ENCODE measurements at regions not wholly inside any gene's neighbourhood (a gene's known extent, or its start where the extent isn't known, plus 50 kb on each side); places are given as distances from the start of the nearest gene placed in this dataset.

DNA sequence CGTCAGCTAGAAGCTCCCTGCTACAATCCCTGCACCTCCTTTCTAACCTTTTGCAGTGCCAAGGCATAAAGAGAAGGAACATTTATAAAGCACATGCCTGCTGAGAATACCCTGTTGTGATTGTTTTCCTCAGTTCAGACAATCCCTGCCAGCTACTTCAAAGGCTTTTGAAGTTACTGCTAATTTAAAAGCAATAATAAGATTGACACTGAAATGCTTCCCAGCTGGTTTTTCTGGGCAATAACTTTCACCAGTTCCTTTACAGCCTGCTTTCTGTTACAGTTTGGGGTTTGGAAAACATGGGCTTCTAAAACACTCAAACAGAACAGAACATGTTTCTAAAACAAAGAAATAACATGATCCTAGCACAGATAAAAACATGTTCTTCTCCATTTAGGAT lies 232.3 kb upstream of the CPEB2 start:
- H3K27ac ChIP-seq = no peak overlapping the region

DNA sequence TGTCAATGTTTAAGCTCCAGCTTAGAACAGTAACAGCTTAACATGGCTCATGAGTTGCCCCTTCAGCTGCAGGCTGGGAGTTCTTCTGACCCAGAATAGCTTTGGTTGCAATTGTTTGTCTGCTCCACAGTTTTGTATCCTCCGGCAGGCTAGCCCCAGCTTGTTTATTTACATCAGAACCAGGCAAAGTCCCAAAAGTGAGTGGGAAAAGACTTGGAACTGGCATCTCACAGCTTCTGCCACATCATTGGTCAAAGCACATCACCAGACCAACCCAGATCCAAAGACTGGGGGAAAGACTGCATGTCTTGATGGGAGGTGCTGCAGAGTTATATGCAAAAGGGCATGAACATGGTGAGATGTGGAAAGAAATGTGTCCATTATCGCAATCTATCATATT lies 231.2 kb upstream of the CPEB2 start:
- no peak overlapping the region for H3K27ac ChIP-seq
- no peak overlapping the region for H3K4me3 ChIP-seq
- DNase-seq (ENCODE audit: low spot score) = no peak
- TF ChIP-seq, protein P1, sequence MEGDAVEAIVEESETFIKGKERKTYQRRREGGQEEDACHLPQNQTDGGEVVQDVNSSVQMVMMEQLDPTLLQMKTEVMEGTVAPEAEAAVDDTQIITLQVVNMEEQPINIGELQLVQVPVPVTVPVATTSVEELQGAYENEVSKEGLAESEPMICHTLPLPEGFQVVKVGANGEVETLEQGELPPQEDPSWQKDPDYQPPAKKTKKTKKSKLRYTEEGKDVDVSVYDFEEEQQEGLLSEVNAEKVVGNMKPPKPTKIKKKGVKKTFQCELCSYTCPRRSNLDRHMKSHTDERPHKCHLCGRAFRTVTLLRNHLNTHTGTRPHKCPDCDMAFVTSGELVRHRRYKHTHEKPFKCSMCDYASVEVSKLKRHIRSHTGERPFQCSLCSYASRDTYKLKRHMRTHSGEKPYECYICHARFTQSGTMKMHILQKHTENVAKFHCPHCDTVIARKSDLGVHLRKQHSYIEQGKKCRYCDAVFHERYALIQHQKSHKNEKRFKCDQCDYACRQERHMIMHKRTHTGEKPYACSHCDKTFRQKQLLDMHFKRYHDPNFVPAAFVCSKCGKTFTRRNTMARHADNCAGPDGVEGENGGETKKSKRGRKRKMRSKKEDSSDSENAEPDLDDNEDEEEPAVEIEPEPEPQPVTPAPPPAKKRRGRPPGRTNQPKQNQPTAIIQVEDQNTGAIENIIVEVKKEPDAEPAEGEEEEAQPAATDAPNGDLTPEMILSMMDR (IDR thresholded peaks at IDR 0.05) = no peak

More for the DNA sequence above, 232.3 kb upstream of the CPEB2 start:
- TF ChIP-seq, protein P1 (IDR thresholded peaks at IDR 0.05) = no peak
- DNase-seq (ENCODE audit: low spot score) = no peak
- H3K4me3 ChIP-seq = no peak overlapping the region

DNA sequence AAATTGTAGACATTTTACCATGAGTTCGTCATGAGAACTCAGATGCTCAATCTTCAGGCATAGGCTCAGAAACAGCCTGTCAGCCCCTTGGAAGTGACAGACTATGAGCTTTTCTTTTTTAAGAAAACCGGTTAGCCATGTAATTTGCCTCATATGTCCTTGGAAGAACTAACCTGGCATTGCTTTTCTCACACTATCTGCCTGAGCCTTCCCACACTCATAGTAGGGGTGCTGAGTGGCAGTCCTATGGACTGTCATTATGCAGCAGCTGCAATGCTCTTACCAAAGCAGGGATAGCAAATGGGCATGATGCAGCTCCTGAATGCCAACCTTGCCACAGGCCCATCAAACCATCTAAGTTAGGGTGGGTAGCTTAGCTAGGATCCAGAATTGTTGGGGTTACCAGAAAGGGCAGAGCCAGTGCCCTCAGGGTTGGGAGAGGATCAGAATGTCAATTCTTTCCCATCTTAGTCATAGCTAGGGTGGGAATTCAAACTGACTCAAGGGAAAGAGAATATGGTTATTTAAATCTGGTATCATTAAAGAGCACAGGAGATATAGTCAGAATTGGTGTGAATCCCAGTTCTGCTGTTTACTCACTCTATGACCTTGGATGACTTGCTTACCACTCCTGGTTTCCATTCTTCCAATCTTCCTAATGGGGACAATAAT lies 230.6 kb upstream of the CPEB2 start:
- Histone ChIP-seq H3K27ac (no peak overlapping the region), H3K4me3 (no peak overlapping the region)
- DNase-seq (ENCODE audit: low spot score) = no peak
- TF ChIP-seq, protein P1 (IDR thresholded peaks at IDR 0.05) = no peak

DNA sequence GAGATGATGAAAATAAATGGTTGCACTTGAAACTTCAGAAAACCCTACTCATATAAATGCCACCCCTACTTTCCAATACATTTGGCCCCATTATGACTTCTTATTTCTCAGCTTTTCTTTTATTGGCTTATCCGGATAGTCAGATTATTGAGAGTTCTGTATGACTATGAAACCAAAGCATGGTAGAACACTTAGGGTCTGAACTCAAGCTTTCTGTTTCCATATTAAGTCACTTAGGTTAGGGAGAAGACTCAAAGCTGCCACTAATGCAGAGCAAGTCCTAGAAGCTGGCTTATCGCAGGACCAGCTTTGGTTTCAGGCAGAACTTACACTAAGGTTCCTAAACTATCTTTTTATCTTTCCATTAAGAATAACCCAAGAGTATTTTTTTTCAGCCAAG lies 229.9 kb upstream of the CPEB2 start:
- TF ChIP-seq, protein P1 (IDR thresholded peaks at IDR 0.05) = no peak
- Histone ChIP-seq H3K4me3 (no peak overlapping the region), H3K27ac (no peak overlapping the region)
- DNase-seq (ENCODE audit: low spot score) = no peak

DNA sequence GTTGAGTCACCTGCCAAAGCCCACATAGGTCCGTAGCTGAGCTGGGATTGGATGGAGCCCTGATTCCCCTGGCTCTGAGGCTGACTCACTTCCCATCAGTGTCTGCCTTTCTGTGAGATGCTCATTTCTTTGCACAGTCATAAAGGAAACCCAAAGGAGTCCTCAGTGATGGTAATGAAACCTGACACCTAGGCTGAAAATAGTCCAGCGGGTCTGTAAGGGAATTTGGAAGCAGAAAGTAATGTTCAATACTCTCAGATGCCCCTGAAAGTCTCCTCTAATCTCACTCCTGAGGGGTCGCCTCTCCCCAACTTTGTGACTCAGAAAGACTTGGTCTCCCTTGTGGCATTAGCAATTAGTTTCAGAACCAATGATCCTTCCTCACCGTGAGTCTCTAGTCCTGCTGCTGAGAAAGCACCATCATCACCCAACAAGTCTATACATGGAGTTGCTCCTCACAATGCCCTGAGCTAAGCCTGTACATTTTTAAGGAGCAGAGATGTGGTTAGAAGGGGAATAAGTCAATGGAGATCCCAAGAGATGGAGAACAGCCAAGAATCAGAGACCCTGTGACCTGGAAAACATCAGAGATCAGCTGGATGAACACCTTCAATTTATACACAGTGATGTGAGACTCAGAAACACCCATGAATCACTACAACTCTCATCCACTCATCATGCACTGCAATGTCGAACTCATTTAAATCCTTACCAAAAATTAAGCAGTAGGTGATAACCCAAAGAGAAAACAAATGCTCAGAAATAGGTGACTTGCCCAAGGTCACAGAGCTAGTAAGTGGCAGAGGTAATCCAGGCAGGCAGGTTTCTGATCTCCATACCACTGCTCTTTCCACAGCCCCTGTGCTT lies 219.0 kb upstream of the CPEB2 start:
- no peak overlapping the region for H3K27ac ChIP-seq
- DNase-seq (ENCODE audit: low spot score) = no peak
- no peak overlapping the region for H3K4me3 ChIP-seq
- TF ChIP-seq, protein P1 (IDR thresholded peaks at IDR 0.05) = no peak

DNA sequence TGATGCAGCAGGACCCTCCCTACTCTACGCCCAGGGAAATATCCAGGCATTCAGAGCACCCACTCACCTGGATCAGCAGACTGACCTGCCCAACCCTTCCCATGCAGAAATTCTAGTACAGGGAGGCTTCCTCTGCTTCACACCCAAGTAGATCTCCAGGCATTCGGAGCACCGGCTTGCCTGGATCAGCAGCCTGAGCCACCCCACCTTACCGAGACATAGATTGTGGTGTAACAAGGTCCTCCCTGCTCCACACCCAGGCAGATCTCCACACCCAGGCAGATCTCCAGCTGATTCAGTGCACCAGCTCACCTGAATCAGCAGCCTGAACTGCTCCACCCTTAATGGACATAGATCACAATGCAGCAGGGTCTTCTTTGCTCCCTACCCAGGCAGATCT lies 215.1 kb upstream of the CPEB2 start:
- H3K27ac ChIP-seq = no peak overlapping the region
- no peak overlapping the region for H3K4me3 ChIP-seq
- TF ChIP-seq, protein P1 (IDR thresholded peaks at IDR 0.05) = no peak
- no peak for DNase-seq (ENCODE audit: low spot score)

DNA sequence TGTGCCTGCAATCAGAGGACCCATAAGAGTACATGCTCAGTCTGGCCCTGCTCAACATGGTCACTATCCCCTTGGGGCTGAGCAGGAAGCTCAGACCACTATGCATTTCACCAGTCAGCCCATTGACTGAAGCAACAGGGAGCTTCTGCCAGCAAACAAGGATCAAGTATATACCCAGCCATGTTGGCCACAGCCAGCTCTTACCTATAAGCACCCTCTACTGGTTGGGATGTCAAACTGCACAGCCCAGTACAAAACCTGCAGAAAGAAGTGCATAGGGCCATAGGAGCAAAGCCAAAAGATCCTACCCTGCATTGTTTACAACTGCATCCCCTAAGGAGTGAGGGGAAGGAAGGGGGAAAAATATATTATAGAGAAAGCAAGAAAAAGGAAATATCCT lies 214.4 kb upstream of the CPEB2 start:
- TF ChIP-seq, protein P1 (IDR thresholded peaks at IDR 0.05) = no peak
- Histone ChIP-seq H3K27ac (no peak overlapping the region), H3K4me3 (no peak overlapping the region)
- no peak for DNase-seq (ENCODE audit: low spot score)

All from coronary artery (tissue), 2 donors.